H1 (cell line): ENCODE measurements at regions not wholly inside any gene's neighbourhood (a gene's known extent, or its start where the extent isn't known, plus 50 kb on each side); places are given as distances from the start of the nearest gene placed in this dataset.
"Not testable (repeated sequence)": the region's sequence is repeated elsewhere in the genome, so short reads cannot be mapped to it uniquely, and the experiment has no call there.

Source experiments
- ASH2L ChIP-seq: fragments of 200-600, 300-600 bp; sonication (generic); IDR thresholded peaks from one replicate; pipeline ENCODE4 v1.7.1; 2017; ENCODE audit warnings: low read length
- ATF2 ChIP-seq: IDR thresholded peaks from 2 replicates; pipeline ENCODE4 v1.6.1; 2012; ENCODE audit warnings: low read length, inconsistent platforms
- CHD2 ChIP-seq: IDR thresholded peaks from 2 replicates; pipeline ENCODE4 v1.6.1; 2012; ENCODE audit warnings: low read length, improper control_type of control experiment
- CTCF ChIP-seq, 3 experiments: IDR thresholded peaks; 1 replicate in 2 of 3; 2 replicates in 1 of 3; pipeline versions ENCODE4 v1.5.1 to v1.6.1; 2011; ENCODE audit warnings: low read length in 3 of 3, mild to moderate bottlenecking in 3 of 3, inconsistent platforms in 2 of 3, low read depth in 1 of 3, moderate library complexity in 1 of 3; ENCODE audit not compliant: insufficient read depth in 1 of 3; ENCODE audit errors: control extremely low read depth in 1 of 3
- EZH2 ChIP-seq: fragments of 200-600 bp; sonication (generic); IDR thresholded peaks from 2 replicates; pipeline ENCODE4 v1.7.1; 2012; ENCODE audit warnings: low read depth, mild to moderate bottlenecking, moderate library complexity, low read length, inconsistent platforms; ENCODE audit not compliant: severe bottlenecking
- KDM1A ChIP-seq: fragments of 200-600, 300-600 bp; sonication (generic); IDR thresholded peaks from 2 replicates; pipeline ENCODE4 v1.7.1; 2016; ENCODE audit warnings: mild to moderate bottlenecking, low read length, borderline replicate concordance
- NRF1 ChIP-seq: IDR thresholded peaks from 2 replicates; pipeline ENCODE4 v1.6.1; 2011; ENCODE audit warnings: mild to moderate bottlenecking, low read depth, low read length, improper control_type of control experiment
- POLR2A ChIP-seq, 2 experiments: IDR thresholded peaks; 1 replicate in 1 of 2; 2 replicates in 1 of 2; pipeline ENCODE4 v1.6.1; 2011; ENCODE audit warnings: low read depth in 2 of 2, low read length in 2 of 2, mild to moderate bottlenecking in 2 of 2; ENCODE audit errors: control extremely low read depth in 1 of 2
- POLR2AphosphoS5 ChIP-seq: IDR thresholded peaks from 2 replicates; pipeline ENCODE4 v1.6.1; 2011; ENCODE audit warnings: low read depth, low read length
- SP1 ChIP-seq: IDR thresholded peaks from 2 replicates; pipeline ENCODE4 v1.6.1; 2011; ENCODE audit warnings: low read depth, low read length
- SUZ12 ChIP-seq: fragments of 200-600 bp; sonication (generic); IDR thresholded peaks from 2 replicates; pipeline ENCODE4 v1.6.1; 2012; ENCODE audit warnings: mild to moderate bottlenecking, inconsistent platforms, low read length, moderate library complexity, mixed read lengths
- TCF12 ChIP-seq: IDR thresholded peaks from 2 replicates; pipeline ENCODE4 v1.6.1; 2011; ENCODE audit warnings: low read depth, mild to moderate bottlenecking, low read length

GRCh38 chr11:71783191-71783590, 49.8 kb upstream of the DEFB108B start:
- TF ChIP-seq NRF1; SP1; ATF2; POLR2AphosphoS5; CHD2; CTCF (IDR thresholded peaks at IDR 0.05; ENCODE audit: control extremely low read depth in 1 of 3, insufficient read depth in 1 of 3, low read depth in 1 of 3, low read length in 3 of 3); EZH2; KDM1A; TCF12; ASH2L; SUZ12; POLR2A (IDR thresholded peaks at IDR 0.05; ENCODE audit: control extremely low read depth in 1 of 2, low read depth in 2 of 2, low read length in 2 of 2): not testable (repeated sequence)
